NCI-H526 (cell line): ENCODE measurements at regions not wholly inside any gene's neighbourhood (a gene's known extent, or its start where the extent isn't known, plus 50 kb on each side); places are given as distances from the start of the nearest gene placed in this dataset.
"Not testable (repeated sequence)": the region's sequence is repeated elsewhere in the genome, so short reads cannot be mapped to it uniquely, and the experiment has no call there.

Experiments used
- DNase-seq, 2 experiments: peaks; one replicate each; lab custom pipeline; 2025; lab: John Stamatoyannopoulos, UW

DNA sequence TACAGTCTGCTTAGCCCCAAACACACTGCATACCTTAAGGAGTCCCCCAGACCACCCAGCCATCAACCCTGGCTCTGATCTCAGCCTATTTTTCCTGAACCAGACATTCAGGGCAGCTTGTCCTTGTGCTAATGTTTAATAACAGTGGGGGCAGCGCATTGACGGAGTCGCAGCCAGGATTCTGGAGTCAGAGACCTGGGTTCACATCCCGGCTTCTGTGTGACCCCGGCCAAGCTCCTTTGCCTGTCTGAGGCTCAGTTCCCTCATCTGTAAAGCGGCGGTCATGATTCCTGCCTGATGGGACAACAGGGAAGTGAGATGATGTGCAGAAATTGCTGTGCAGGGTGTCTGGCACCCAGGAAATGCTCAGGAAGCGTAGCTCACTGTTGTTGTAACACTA, 63.1 kb downstream of the MATN1 start:
- no peak for DNase-seq

DNA sequence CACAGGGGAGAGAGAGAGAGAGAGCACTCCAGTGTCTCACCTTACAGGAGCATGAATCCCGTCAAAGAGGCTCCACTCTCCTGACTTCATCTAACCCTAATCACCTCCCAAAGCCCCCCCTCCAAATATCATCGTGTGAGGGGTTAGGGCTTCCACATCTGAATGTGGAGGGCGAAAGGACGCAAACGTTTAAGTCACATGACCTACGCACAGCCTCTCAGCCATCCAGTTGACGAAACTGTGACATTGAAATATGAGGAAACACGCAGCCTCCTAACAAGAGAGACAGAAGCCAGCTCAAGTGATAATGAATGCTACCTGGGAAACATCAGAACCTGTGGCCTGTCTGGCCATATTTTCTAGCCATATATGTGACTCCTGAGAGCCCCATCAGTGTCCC, 63.7 kb downstream of the MATN1 start:
- no peak for DNase-seq

DNA sequence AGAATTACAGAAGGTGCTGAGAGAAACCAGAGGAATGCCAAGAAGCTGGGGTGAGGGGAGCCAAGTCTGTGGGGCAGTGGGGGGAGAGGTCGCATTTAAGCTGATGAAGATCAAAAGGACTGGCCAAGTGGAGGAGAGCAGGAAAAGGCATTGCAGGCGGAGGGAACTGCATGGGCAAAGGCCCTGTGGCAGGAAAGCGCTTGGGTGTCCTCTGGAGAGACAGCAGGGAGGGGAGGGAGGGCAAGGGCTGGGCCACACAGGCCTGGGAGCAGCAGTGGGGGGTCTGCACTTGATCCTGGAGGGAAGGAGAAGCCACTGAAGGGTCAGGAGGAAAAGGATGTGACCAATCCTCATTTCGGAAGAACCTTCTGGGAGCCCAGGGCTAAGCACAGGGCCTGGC, 65.0 kb downstream of the MATN1 start:
- DNase-seq, result not testable (repeated sequence)

GRCh38 chr1:30658014-30658336, 65.4 kb downstream of the MATN1 start:
- DNase-seq, result no peak

- peak in 1 of 2 experiments; percentile 29 for DNase-seq
Measured at GRCh38 chr1:30657131-30658013, 66.0 kb downstream of the MATN1 start.

GRCh38 chr1:30656171-30656940, 67.0 kb downstream of the MATN1 start:
- DNase-seq, result no peak

DNA sequence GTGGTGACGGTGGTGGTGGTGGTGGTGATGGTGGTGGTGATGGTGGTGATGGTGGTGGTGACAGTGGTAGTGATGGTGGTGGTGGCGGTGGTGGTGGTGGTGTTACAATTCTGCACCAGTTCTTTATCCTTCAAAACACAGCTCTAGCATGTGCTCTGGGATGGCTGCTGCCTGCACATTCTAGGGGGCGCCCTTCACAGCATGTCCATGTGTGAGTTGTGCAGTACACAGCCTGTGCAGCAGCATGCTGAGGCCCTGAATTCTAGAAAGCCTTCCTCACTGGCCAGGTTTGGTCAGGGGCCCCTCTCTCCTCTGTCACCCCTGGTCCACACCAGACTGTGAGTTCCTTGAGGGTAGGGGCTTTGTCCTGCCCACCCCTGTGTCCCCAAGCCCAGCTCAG, 67.7 kb downstream of the MATN1 start:
- DNase-seq, result no peak

GRCh38 chr1:30654188-30654587, 69.2 kb downstream of the MATN1 start:
- no peak for DNase-seq

DNA sequence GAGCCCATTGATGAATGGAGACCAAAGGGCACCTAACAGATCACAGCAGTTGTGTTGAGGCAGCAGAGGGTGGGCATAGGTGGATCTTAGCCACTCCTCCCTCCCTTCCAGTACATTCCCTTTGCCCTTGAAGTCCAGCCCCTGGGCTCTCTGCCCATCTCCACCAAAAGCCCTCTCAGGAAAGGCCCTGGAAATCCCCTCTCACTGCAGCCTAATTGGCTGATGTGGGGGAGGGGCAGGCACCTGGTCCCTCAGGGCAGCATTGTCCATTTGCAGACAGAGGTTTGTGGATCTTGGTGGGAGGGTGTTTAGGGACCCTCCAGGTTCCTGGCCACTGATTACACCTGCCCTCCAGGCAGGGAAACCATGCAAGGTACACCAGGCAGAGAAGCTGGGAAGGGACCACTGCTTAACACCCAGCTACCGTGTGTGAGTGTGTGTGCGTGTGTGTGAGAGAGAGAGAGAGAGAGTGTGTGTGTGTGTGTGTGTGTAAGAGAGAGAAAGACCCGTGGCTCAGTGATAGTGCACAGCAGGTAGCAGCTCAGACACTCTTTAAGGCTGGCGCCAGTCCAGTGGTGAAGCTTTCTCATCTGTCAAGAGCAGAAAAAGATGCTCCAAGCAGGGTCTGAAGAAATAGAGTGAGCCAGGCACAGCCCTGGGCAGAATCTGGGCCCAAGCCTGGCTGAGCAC, 71.1 kb downstream of the MATN1 start:
- DNase-seq, result no peak

- not testable (repeated sequence) for DNase-seq
Measured at GRCh38 chr1:30651395-30651794, 72.0 kb downstream of the MATN1 start.

DNA sequence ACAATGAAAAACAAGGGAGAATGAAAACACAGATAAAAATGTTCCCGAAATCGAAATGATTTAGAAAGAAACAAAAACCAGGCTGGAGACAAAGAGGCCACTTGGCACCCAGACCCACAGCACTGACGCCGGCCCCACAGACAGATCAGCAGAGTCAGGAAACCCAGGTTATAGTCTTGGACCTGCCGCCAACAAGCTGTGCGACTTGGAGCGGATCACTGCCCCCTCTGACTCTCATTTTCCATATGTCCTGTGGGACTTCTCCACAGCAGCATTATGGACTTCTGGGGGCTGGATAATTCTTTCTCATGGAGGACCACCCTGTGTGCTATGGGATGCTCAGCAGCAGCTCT, 72.4 kb downstream of the MATN1 start:
- no peak for DNase-seq

DNA sequence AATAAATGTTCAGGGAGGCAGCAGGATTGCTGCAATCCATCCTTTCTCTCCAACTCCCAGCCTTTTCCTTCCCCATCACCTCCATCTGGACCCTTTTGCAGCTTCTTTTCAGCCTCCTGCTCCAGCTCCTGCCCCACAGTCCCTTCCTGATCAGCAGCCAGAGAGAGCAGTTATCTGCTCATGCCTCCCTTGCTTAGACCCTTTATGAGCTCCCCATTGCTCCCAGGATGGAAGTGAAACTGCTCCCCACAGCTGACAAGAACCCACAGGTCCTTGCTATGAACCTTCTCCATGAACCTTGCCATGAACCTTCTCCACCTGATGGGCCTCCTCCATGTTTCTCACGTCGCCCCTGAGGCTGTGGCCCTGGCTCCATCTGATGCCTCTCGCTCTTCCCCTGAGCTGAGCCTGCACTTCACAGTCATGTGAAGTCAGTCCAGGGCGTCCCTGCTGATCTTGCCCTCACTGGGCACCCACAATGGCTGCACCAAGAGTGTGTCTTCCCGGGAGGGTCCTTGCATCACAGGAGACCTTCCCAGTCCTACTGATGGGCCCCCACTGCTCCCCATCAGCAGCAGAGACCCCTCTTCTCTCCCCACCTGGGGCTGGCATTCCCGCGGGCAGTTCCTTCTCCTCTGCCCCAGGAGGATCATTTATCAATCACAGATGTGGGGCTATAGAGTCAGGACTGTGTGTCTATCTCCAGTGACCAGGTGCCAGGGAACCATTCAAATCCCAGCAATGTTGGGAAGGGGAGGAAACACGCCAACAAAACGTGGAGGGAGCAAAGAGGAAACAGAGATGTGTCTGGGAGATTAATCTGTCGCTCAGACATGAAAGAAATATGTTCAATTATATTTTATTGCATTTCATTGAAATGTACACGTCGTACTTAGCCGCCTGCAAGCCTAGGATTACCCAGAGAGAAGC, 73.1 kb downstream of the MATN1 start:
- no peak for DNase-seq

- DNase-seq, result peak; percentile 22 to 55
Measured at GRCh38 chr1:30649321-30649991, 73.9 kb downstream of the MATN1 start.

- DNase-seq, result peak; percentile 95 to 96
Measured at GRCh38 chr1:30648408-30649000, 74.9 kb downstream of the MATN1 start.

DNA sequence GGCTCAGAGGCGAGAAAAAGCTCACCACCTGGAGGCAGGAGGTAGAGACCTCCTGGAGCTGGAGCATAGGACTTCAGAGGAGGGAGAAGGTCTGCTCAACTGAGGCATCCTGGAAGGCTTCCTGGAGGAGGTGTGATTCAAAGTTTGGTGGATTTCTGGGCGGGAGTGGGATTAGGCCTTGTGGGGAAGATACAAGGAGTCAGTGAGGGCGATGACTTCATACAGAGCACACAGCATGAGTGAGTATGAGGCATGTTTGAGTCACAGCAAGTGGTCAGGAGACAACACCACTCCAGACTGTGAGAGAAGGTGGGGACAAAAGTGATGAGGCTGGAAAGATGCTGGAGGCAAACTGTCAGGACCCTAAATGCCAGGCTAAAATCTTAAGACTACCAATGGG, 77.6 kb downstream of the MATN1 start:
- DNase-seq, result no peak

DNA sequence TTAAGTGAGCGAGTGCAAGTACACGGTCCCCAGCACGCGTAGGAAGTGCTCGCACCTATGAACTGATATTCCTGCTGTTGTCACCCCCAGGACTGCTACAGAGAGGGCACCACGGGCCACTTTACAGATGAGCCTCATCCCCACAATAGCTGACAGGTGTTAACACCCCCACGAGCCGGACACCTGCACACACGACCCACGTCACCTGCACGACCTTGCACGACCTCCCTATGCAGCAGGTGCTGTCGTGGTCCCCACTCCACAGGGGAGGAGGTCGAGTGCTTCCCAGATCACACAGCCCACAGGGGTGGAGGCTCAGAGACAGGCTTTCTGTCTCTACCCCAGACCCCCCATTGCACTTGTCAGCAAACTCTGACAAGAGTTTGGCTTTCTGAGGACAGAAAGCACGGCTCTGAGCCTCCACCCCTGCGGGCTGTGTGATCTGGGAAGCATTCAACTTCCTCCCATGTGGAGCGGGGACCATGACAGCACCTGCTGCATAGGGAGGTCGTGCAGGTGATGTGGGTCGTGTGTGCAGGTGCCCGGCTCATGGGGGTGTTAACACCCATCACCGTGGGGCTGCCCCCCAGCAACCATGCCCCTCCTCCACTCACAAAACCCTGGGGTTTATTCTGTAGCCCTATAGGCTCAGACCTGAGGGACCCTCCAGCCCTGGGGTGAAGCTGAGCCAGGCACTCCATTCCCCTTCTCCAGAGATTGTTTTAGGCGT, 80.8 kb downstream of the MATN1 start:
- DNase-seq, result no peak

- no peak for DNase-seq
Measured at GRCh38 chr1:30641572-30642353, 81.6 kb downstream of the MATN1 start.

- no peak for DNase-seq
Measured at GRCh38 chr1:30639881-30640452, 83.4 kb downstream of the MATN1 start.

GRCh38 chr1:30638811-30639210, 84.6 kb downstream of the MATN1 start:
- DNase-seq, result no peak
